Vagina (tissue), 2 donors: ENCODE measurements at regions not wholly inside any gene's neighbourhood (a gene's known extent, or its start where the extent isn't known, plus 50 kb on each side); places are given as distances from the start of the nearest gene placed in this dataset.

Experiments used
- CTCF ChIP-seq, 3 experiments: fragments of 450-650 bp in 2 of 3; fragments of 200-600 bp in 1 of 3; sonication (generic) in 1 of 3; IDR thresholded peaks; one replicate each; pipeline ENCODE4 v1.5.1; 2017 to 2019; ENCODE audit warnings: antibody characterized with exemption in 3 of 3, mild to moderate bottlenecking in 2 of 3, moderate library complexity in 2 of 3
- POLR2A ChIP-seq, 2 donors: fragments of 450-650 bp; IDR thresholded peaks; one replicate each; pipeline ENCODE4 v1.6.1; 2017; ENCODE audit warnings: antibody characterized with exemption in 2 of 2, mild to moderate bottlenecking in 2 of 2, moderate library complexity in 2 of 2
- POLR2AphosphoS5 ChIP-seq, 2 donors: sonication (generic); formaldehyde crosslinking; IDR thresholded peaks; one replicate each; pipeline ENCODE4 v1.9.0; 2017; ENCODE audit warnings: antibody characterized with exemption in 2 of 2, mild to moderate bottlenecking in 2 of 2, low read depth in 1 of 2; ENCODE audit not compliant: insufficient read depth in 1 of 2

GRCh38 chr5:66239034-66239433 is 94.9 kb downstream of the SREK1 start:
- TF ChIP-seq POLR2A (IDR thresholded peaks at IDR 0.05), result no peak
- no peak for TF ChIP-seq POLR2AphosphoS5 (IDR thresholded peaks at IDR 0.05; ENCODE audit: insufficient read depth in 1 of 2, low read depth in 1 of 2)
- TF ChIP-seq CTCF (IDR thresholded peaks at IDR 0.05), result no peak
